Transverse colon (tissue), 4 donors: ENCODE measurements at regions not wholly inside any gene's neighbourhood (a gene's known extent, or its start where the extent isn't known, plus 50 kb on each side); places are given as distances from the start of the nearest gene placed in this dataset.

Source experiments
- POLR2AphosphoS5 ChIP-seq, 3 donors: sonication (generic); formaldehyde crosslinking; IDR thresholded peaks; one replicate each; pipeline ENCODE4 v1.6.1; 2016; ENCODE audit warnings: antibody characterized with exemption in 3 of 3
- TF ChIP-seq, protein P1 (sequence below), 5 experiments: fragments of 200-600 bp in 3 of 5; fragments of 450-650 bp in 2 of 5; sonication (generic) in 3 of 5; IDR thresholded peaks; 1 replicate in 2 of 5; 2 replicates in 3 of 5; pipeline ENCODE4 v1.5.1; 2016 to 2017; ENCODE audit warnings: antibody characterized with exemption in 5 of 5, inconsistent platforms in 3 of 5, mild to moderate bottlenecking in 2 of 5, moderate library complexity in 1 of 5

DNA sequence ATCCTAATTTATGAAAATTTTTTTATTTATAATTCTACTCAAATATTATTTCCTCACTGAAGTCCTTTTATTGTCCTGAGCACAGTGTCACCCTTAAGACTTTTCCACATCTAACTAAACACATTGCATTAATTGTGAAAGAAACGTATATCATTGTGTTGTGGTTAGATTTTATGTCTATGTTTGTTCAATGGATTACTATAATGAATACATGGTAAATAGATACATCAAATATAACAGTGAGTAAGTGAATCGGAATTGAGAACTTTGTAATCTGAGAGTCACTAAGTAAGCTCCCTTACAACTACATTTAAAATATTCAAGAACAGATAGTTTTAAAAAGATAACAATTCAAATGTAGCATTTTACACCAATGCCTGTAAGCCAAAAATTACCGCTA, 417.6 kb upstream of the PCDH20 start:
- TF ChIP-seq, protein P1, sequence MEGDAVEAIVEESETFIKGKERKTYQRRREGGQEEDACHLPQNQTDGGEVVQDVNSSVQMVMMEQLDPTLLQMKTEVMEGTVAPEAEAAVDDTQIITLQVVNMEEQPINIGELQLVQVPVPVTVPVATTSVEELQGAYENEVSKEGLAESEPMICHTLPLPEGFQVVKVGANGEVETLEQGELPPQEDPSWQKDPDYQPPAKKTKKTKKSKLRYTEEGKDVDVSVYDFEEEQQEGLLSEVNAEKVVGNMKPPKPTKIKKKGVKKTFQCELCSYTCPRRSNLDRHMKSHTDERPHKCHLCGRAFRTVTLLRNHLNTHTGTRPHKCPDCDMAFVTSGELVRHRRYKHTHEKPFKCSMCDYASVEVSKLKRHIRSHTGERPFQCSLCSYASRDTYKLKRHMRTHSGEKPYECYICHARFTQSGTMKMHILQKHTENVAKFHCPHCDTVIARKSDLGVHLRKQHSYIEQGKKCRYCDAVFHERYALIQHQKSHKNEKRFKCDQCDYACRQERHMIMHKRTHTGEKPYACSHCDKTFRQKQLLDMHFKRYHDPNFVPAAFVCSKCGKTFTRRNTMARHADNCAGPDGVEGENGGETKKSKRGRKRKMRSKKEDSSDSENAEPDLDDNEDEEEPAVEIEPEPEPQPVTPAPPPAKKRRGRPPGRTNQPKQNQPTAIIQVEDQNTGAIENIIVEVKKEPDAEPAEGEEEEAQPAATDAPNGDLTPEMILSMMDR (IDR thresholded peaks at IDR 0.05) = no peak
- TF ChIP-seq POLR2AphosphoS5 (IDR thresholded peaks at IDR 0.05) = no peak
